ENCODE measurements at regions not wholly inside any gene's neighbourhood (a gene's known extent, or its start where the extent isn't known, plus 50 kb on each side); places are given as distances from the start of the nearest gene placed in this dataset.

DNA sequence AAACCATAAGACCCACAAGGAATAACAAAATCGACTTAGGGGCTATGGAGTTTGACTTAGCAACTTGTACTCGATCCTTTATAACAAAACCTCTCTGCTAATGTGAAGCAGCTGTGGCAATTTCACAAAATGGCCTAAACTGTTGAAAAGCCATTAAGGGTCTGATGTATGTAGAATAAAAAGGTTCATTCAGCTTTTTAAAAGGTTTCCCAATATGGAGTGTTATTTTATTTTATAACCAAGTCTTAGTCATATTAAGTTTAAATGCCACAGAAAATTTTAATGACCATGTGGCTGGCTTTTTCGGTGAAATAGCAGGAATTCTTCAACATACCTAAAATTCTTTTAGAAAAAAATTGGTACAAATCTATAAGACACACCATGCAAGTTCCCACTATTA lies 291.8 kb upstream of the HAND2 start:
- H3K27me3 ChIP-seq (ENCODE audit: control insufficient read depth, insufficient read depth, low read length), result no peaks in the 10 kb centered on the region

DNA sequence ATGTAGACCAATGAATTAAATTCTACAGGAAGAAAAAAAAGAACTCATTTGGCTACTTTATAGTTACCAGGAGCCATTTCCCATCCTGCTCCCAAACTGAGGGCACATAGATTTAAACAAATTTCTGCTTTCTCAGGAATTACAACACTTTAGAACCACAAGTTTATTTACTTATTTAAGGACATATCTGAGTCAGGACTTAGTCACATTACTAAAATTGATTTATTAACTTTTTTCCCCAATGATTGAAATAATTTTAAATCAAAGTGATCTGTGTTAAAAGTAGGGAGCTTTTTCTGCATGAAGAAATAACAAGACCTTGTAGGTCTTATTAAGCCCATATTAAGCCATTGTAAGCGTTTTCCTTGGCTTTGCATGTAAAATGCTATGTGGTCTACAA lies 291.0 kb upstream of the HAND2 start:
- H3K4me3 ChIP-seq (ENCODE audit: insufficient read depth, low read depth, low read length), result no peak overlapping the region
- H3K27me3 ChIP-seq (ENCODE audit: control insufficient read depth, insufficient read depth, low read length), result no peaks in the 10 kb centered on the region
- H3K36me3 ChIP-seq (replicated peaks; ENCODE audit: control insufficient read depth, insufficient read depth, low read length), result no peaks in the 10 kb centered on the region
- no peak for DNase-seq

More for the DNA sequence above, 291.8 kb upstream of the HAND2 start:
- DNase-seq, result no peak
- Histone ChIP-seq H3K36me3 (replicated peaks; ENCODE audit: control insufficient read depth, insufficient read depth, low read length) (no peaks in the 10 kb centered on the region), H3K4me3 (ENCODE audit: insufficient read depth, low read depth, low read length) (no peak overlapping the region)

DNA sequence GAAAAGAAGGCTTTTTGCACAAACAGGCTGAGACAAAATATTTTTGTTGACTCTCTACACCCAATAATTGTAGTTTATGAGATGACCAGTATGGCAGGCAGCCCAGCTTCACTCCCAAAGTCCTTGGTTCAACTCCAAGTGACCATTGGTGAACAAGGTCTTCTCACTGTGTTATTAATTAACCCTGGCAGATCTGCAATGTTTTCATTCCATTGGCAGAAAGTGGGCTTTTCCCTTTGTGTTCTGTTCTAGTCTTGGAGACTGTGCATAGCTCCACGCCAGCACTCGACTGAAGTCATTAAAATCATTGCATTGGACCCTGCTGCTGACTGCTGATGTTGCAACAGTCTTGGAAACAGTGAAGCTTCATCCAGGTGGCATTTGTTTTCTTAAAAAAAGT lies 277.3 kb upstream of the HAND2 start:
- no peaks in the 10 kb centered on the region for H3K36me3 ChIP-seq (replicated peaks; ENCODE audit: control insufficient read depth, insufficient read depth, low read length)
- no peak for DNase-seq
- no peaks in the 10 kb centered on the region; the same call in 1 of the 2 replicates for H3K27me3 ChIP-seq (ENCODE audit: control insufficient read depth, insufficient read depth, low read length)
- no peak overlapping the region for H3K4me3 ChIP-seq (ENCODE audit: insufficient read depth, low read depth, low read length)

GRCh38 chr4:173805884-173806283 lies 275.9 kb upstream of the HAND2 start:
- no peaks in the 10 kb centered on the region for H3K36me3 ChIP-seq (replicated peaks; ENCODE audit: control insufficient read depth, insufficient read depth, low read length)
- no peaks in the 10 kb centered on the region; the same call in 1 of the 2 replicates for H3K27me3 ChIP-seq (ENCODE audit: control insufficient read depth, insufficient read depth, low read length)
- DNase-seq, result no peak
- no peak overlapping the region for H3K4me3 ChIP-seq (ENCODE audit: insufficient read depth, low read depth, low read length)

- H3K4me3 ChIP-seq (ENCODE audit: insufficient read depth, low read depth, low read length), result no peak overlapping the region
- no peaks in the 10 kb centered on the region; the same call in 1 of the 2 replicates for H3K27me3 ChIP-seq (ENCODE audit: control insufficient read depth, insufficient read depth, low read length)
- H3K36me3 ChIP-seq (replicated peaks; ENCODE audit: control insufficient read depth, insufficient read depth, low read length), result no peaks in the 10 kb centered on the region
- DNase-seq, result no peak
These were observed 272.6 kb upstream of the HAND2 start for GRCh38 chr4:173802662-173803022.

- no peak for DNase-seq
- Histone ChIP-seq H3K36me3 (replicated peaks; ENCODE audit: control insufficient read depth, insufficient read depth, low read length) (no peaks in the 10 kb centered on the region), H3K4me3 (ENCODE audit: insufficient read depth, low read depth, low read length) (no peak overlapping the region), H3K27me3 (ENCODE audit: control insufficient read depth, insufficient read depth, low read length) (no peaks in the 10 kb centered on the region; the same call in 1 of the 2 replicates)
These were observed 272.0 kb upstream of the HAND2 start for GRCh38 chr4:173801876-173802661.

GRCh38 chr4:173801361-173801760 lies 271.3 kb upstream of the HAND2 start:
- Histone ChIP-seq H3K36me3 (replicated peaks; ENCODE audit: control insufficient read depth, insufficient read depth, low read length) (no peaks in the 10 kb centered on the region), H3K27me3 (ENCODE audit: control insufficient read depth, insufficient read depth, low read length) (no peaks in the 10 kb centered on the region; the same call in 1 of the 2 replicates), H3K4me3 (ENCODE audit: insufficient read depth, low read depth, low read length) (no peak overlapping the region)
- no peak for DNase-seq

DNA sequence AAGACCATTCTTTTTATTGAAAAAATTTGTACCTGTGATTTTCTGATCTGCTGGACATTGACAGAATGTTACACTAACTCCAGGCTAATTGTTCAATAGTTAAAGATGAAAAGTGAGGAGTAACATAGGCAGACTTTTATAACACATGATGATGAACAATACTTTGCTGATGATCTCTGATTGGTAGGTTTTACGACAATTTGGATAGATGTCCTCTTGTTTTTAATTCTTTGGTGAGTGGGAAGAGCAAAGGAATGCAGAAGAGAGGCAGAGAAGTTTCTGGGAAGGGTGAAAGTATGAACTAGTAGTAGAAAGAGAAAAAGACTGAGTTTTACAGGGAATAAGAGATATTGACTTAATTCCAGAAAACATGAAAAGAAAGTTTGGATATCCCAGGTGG lies 267.3 kb upstream of the HAND2 start:
- H3K27me3 ChIP-seq (ENCODE audit: control insufficient read depth, insufficient read depth, low read length), result no peaks in the 10 kb centered on the region; the same call in 1 of the 2 replicates
- no peaks in the 10 kb centered on the region for H3K36me3 ChIP-seq (replicated peaks; ENCODE audit: control insufficient read depth, insufficient read depth, low read length)
- DNase-seq, result no peak
- H3K4me3 ChIP-seq (ENCODE audit: insufficient read depth, low read depth, low read length), result no peak overlapping the region

DNA sequence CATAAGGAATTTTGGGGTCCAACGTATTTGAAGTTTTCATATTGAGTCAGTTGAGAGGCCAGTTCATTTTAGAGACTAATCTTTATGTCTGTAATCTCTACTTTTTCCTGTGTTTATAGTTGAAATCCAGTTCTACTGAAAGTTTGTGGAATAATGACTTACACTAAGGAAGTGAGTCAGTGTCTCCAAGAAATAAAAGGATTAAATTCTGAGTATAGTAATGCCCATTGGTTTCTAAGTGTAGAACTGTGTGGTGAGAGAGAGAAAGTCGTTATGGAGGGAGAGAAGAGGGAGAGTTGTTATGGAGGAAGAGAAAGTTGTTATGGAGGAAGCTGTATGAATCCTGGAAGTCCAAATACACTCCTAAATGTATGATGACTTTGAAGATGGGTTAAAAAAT lies 264.6 kb upstream of the HAND2 start:
- DNase-seq, result no peak

DNA sequence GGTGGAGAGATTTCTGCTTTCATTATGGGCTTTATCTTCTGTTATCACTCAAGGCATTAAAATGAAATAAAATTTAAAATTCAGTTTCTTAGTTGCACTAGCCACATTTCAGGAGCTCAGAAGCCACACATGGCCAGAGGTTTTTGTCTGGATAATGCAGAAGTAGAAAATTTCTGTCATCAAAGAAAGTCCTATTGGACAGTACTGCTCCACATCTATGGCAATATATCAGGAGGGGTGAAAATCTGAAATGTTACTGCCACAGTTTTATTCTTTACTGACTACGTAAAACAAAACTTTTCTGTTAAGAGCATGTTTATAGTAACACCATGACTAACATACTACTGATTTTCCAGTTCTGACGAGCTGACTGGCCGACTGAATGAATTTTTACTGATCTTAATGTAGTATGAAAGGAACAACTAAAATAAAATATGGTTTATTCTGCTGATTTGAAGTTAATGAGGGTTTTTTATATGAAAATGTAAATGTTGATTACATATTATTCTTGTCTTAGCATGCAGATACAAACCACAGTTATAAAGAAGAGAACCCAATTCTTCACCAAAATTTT lies 264.0 kb upstream of the HAND2 start:
- DNase-seq, result no peak
- H3K4me3 ChIP-seq (ENCODE audit: insufficient read depth, low read depth, low read length), result no peak overlapping the region
- H3K27me3 ChIP-seq (ENCODE audit: control insufficient read depth, insufficient read depth, low read length), result no peaks in the 10 kb centered on the region; the same call in 1 of the 2 replicates
- H3K36me3 ChIP-seq (replicated peaks; ENCODE audit: control insufficient read depth, insufficient read depth, low read length), result no peaks in the 10 kb centered on the region

More for the DNA sequence above, 264.6 kb upstream of the HAND2 start:
- Histone ChIP-seq H3K4me3 (ENCODE audit: insufficient read depth, low read depth, low read length) (no peak overlapping the region), H3K36me3 (replicated peaks; ENCODE audit: control insufficient read depth, insufficient read depth, low read length) (no peaks in the 10 kb centered on the region), H3K27me3 (ENCODE audit: control insufficient read depth, insufficient read depth, low read length) (no peaks in the 10 kb centered on the region; the same call in 1 of the 2 replicates)

GRCh38 chr4:173782660-173783059 lies 252.6 kb upstream of the HAND2 start:
- DNase-seq, result peak; percentile 12
- Histone ChIP-seq H3K4me3 (ENCODE audit: insufficient read depth, low read depth, low read length) (no peak overlapping the region), H3K27me3 (ENCODE audit: control insufficient read depth, insufficient read depth, low read length) (no peaks in the 10 kb centered on the region; the same call in 1 of the 2 replicates), H3K36me3 (replicated peaks; ENCODE audit: control insufficient read depth, insufficient read depth, low read length) (no peaks in the 10 kb centered on the region)

GRCh38 chr4:173777921-173778320 lies 247.9 kb upstream of the HAND2 start:
- Histone ChIP-seq H3K27me3 (ENCODE audit: control insufficient read depth, insufficient read depth, low read length) (no peaks in the 10 kb centered on the region), H3K4me3 (ENCODE audit: insufficient read depth, low read depth, low read length) (no peak overlapping the region), H3K36me3 (replicated peaks; ENCODE audit: control insufficient read depth, insufficient read depth, low read length) (no peaks in the 10 kb centered on the region)
- no peak for DNase-seq

- Histone ChIP-seq H3K4me3 (ENCODE audit: insufficient read depth, low read depth, low read length) (no peak overlapping the region), H3K36me3 (replicated peaks; ENCODE audit: control insufficient read depth, insufficient read depth, low read length) (no peaks in the 10 kb centered on the region), H3K27me3 (ENCODE audit: control insufficient read depth, insufficient read depth, low read length) (no peaks in the 10 kb centered on the region)
- no peak for DNase-seq
These were observed 247.4 kb upstream of the HAND2 start for GRCh38 chr4:173777421-173777820.

DNA sequence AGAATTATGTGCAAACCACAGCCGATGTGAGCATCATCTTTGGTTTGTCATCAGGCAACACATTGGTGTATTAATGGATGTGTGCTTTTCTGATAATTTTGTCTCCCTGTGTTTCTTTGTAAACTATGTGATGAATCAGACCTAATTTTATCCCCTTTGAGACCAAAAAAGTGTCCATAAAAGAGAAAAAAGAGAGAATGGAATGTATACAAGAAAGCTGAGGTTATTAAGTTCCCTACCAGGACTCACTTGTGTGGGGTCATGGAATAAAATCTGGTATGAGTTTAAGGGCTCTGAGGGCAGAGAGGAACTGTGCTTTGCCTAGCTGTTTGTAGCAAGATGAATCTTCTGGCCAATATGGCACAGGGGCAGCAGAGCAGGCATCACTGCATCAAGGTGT lies 239.5 kb upstream of the HAND2 start:
- H3K27me3 ChIP-seq (ENCODE audit: control insufficient read depth, insufficient read depth, low read length), result no peaks in the 10 kb centered on the region
- no peak overlapping the region for H3K4me3 ChIP-seq (ENCODE audit: insufficient read depth, low read depth, low read length)
- H3K36me3 ChIP-seq (replicated peaks; ENCODE audit: control insufficient read depth, insufficient read depth, low read length), result no peaks in the 10 kb centered on the region
- DNase-seq, result no peak

DNA sequence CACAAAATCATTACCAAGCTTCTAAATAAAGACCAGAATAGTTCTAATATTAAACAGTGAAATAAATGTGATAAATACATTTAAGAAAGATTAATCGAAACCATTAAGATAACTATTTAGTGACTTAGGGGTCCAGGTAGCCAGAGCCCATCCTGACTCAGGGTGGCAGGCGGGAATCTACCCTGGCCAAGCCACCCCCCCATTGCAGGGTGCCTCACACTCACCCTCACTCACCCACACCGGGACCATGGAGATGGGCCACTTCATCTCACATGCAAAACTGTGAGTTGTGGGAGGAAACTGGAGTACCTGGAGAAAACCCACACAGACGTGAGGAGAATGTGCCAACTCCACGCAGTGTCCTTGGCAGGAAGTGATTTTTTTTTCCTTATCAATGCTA lies 237.6 kb upstream of the HAND2 start:
- Histone ChIP-seq H3K27me3 (ENCODE audit: control insufficient read depth, insufficient read depth, low read length) (no peaks in the 10 kb centered on the region), H3K36me3 (replicated peaks; ENCODE audit: control insufficient read depth, insufficient read depth, low read length) (no peaks in the 10 kb centered on the region), H3K4me3 (ENCODE audit: insufficient read depth, low read depth, low read length) (no peak overlapping the region)
- DNase-seq, result no peak

Measured in H7 (cell line).